Neutrophil (primary cell): ENCODE measurements at regions not wholly inside any gene's neighbourhood (a gene's known extent, or its start where the extent isn't known, plus 50 kb on each side); places are given as distances from the start of the nearest gene placed in this dataset.

Source experiments
- H3K27ac ChIP-seq: fragments of 200-600 bp; sonication (generic); 2 replicates; pipeline ENCODE4 v1.5.1; 2016; ENCODE audit warnings: mild to moderate bottlenecking, moderate library complexity
- H3K27me3 ChIP-seq: fragments of 200-600 bp; sonication (generic); 2 replicates; pipeline ENCODE4 v1.6.0; 2016; ENCODE audit warnings: mild to moderate bottlenecking
- H3K36me3 ChIP-seq: fragments of 200-600 bp; sonication (generic); 2 replicates; pipeline ENCODE4 v1.5.1; 2017
- H3K4me1 ChIP-seq, 2 experiments: fragments of 200-600 bp in 1 of 2; sonication (generic) in 1 of 2; 1 replicate in 1 of 2; 2 replicates in 1 of 2; pipeline versions ENCODE4 v1.5.1 to v1.6.1; 2013 to 2016; ENCODE audit warnings: low read depth in 1 of 2, low read length in 1 of 2, mild to moderate bottlenecking in 1 of 2, moderate library complexity in 1 of 2; ENCODE audit not compliant: control insufficient read depth in 1 of 2, insufficient read depth in 1 of 2
- H3K4me3 ChIP-seq, 2 experiments: fragments of 200-600 bp in 1 of 2; sonication (generic) in 1 of 2; 1 replicate in 1 of 2; 2 replicates in 1 of 2; pipeline ENCODE4 v1.5.1; 2013 to 2016; ENCODE audit warnings: low read depth in 1 of 2, low read length in 1 of 2, mild to moderate bottlenecking in 1 of 2, moderate library complexity in 1 of 2
- H3K9me3 ChIP-seq: fragments of 200-600 bp; sonication (generic); 2 replicates; pipeline ENCODE4 v1.5.1; 2016
- CTCF ChIP-seq: fragments of 200-600 bp; sonication (generic); IDR thresholded peaks from 2 replicates; pipeline ENCODE4 v1.5.1; 2016; ENCODE audit warnings: antibody characterized with exemption

- no peak for TF ChIP-seq CTCF
- Histone ChIP-seq H3K27ac (no peak overlapping the region), H3K36me3 (no peaks in the 10 kb centered on the region), H3K4me1 (no peaks in the 10 kb centered on the region), H3K27me3 (peaks cover 11% of the 10 kb centered on the region), H3K4me3 (no peak overlapping the region), H3K9me3 (no peaks in the 10 kb centered on the region)
Observed at GRCh38 chr20:9968015-9968414, 66.8 kb upstream of the ANKEF1 start.

- TF ChIP-seq CTCF, result no peak
Observed at GRCh38 chr20:9966966-9967365, 67.8 kb upstream of the ANKEF1 start.

GRCh38 chr20:9963029-9963428, 71.8 kb upstream of the ANKEF1 start:
- Histone ChIP-seq H3K4me3 (no peak overlapping the region), H3K9me3 (no peaks in the 10 kb centered on the region), H3K27ac (no peak overlapping the region), H3K36me3 (no peaks in the 10 kb centered on the region), H3K4me1 (no peaks in the 10 kb centered on the region), H3K27me3 (peaks cover 1% of the 10 kb centered on the region)
- no peak for TF ChIP-seq CTCF

More at GRCh38 chr20:9966966-9967365, 67.8 kb upstream of the ANKEF1 start:
- peaks cover 11% of the 10 kb centered on the region for H3K27me3 ChIP-seq
- no peaks in the 10 kb centered on the region for H3K4me1 ChIP-seq
- H3K27ac ChIP-seq, result no peak overlapping the region
- H3K4me3 ChIP-seq, result no peak overlapping the region
- no peaks in the 10 kb centered on the region for H3K36me3 ChIP-seq
- H3K9me3 ChIP-seq, result no peaks in the 10 kb centered on the region

GRCh38 chr20:9958693-9959092, 76.1 kb upstream of the ANKEF1 start:
- no peaks in the 10 kb centered on the region for H3K36me3 ChIP-seq
- TF ChIP-seq CTCF, result no peak
- no peaks in the 10 kb centered on the region for H3K4me1 ChIP-seq
- H3K27me3 ChIP-seq, result no peaks in the 10 kb centered on the region
- H3K9me3 ChIP-seq, result no peaks in the 10 kb centered on the region
- H3K4me3 ChIP-seq, result no peak overlapping the region
- no peak overlapping the region for H3K27ac ChIP-seq

- H3K9me3 ChIP-seq, result no peaks in the 10 kb centered on the region
- no peak overlapping the region for H3K27ac ChIP-seq
- no peak for TF ChIP-seq CTCF
Observed at GRCh38 chr20:9955646-9956045, 79.1 kb upstream of the ANKEF1 start.

GRCh38 chr20:9949563-9949962, 85.2 kb upstream of the ANKEF1 start:
- H3K4me3 ChIP-seq, result no peak overlapping the region

More at GRCh38 chr20:9955646-9956045, 79.1 kb upstream of the ANKEF1 start:
- H3K36me3 ChIP-seq, result no peaks in the 10 kb centered on the region
- H3K4me3 ChIP-seq, result no peak overlapping the region
- H3K4me1 ChIP-seq, result no peaks in the 10 kb centered on the region
- no peaks in the 10 kb centered on the region for H3K27me3 ChIP-seq

More at GRCh38 chr20:9949563-9949962, 85.2 kb upstream of the ANKEF1 start:
- no peak for TF ChIP-seq CTCF
- Histone ChIP-seq H3K36me3 (no peaks in the 10 kb centered on the region), H3K9me3 (no peaks in the 10 kb centered on the region), H3K27me3 (peaks cover 15% of the 10 kb centered on the region), H3K4me1 (no peaks in the 10 kb centered on the region), H3K27ac (no peak overlapping the region)
